Colonic mucosa (tissue), 4 donors: ENCODE measurements at regions not wholly inside any gene's neighbourhood (a gene's known extent, or its start where the extent isn't known, plus 50 kb on each side); places are given as distances from the start of the nearest gene placed in this dataset.

ENCODE experiments used
- DNase-seq: peaks from one replicate; pipeline ENCODE4 v3.0.0-alpha.2; 2020
- H3K27ac ChIP-seq: fragments of 200-600 bp; one replicate; pipeline ENCODE4 v1.8.0; 2021
- H3K27me3 ChIP-seq: fragments of 200-600 bp; one replicate; pipeline ENCODE4 v1.8.0; 2021
- H3K36me3 ChIP-seq: fragments of 200-600 bp; one replicate; pipeline ENCODE4 v1.8.0; 2021
- H3K4me1 ChIP-seq: fragments of 200-600 bp; one replicate; pipeline ENCODE4 v1.8.0; 2021; ENCODE audit warnings: mild to moderate bottlenecking
- H3K4me3 ChIP-seq: fragments of 200-600 bp; one replicate; pipeline ENCODE4 v1.8.0; 2021
- H3K9ac ChIP-seq, 2 donors: one replicate each; pipeline ENCODE4 v1.7.0; 2013; ENCODE audit warnings: control low read depth in 2 of 2, low read depth in 2 of 2, low read length in 2 of 2
- H3K9me3 ChIP-seq: fragments of 200-600 bp; one replicate; pipeline ENCODE4 v1.8.0; 2021
- intact Hi-C: fragments of 100-400 bp; cut with DNase I; formaldehyde crosslinking; loops from one replicate; pipeline ENCODE4 v1.14.1; 2022
- TF ChIP-seq, protein P1 (sequence below): fragments of 200-600 bp; IDR thresholded peaks from one replicate; pipeline ENCODE4 v1.8.0; 2022; ENCODE audit warnings: antibody characterized with exemption, mild to moderate bottlenecking
- donor health status: healthy.
- donor health status: DM: no; HTN: no; CAD: no.
- donor health status: DM: no; HTN: no; CAD: no.

DNA sequence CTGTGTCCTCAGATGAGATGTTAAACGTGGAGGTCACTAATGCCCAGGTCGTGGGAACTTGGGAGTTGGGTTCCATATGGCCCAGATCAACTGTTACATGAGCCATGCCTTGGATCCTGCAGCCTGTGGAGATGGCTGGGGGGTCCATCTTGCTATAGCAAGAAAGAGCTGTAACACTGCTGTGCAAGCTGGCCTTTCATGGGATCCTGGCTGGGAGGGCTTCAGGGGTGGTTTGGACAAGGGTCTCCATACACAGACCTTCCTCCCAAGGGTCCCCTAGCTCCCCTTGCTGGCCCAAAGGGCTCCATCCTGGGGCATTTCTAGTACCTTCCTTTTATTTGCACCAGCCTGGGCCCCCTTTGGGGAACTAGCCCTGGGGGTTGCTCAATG, 337.7 kb downstream of the DYSF start:
- no peak overlapping the region for H3K27ac ChIP-seq
- no peak for DNase-seq
- H3K4me1 ChIP-seq, result no peaks in the 10 kb centered on the region
- H3K9me3 ChIP-seq, result no peaks in the 10 kb centered on the region
- TF ChIP-seq, protein P1, sequence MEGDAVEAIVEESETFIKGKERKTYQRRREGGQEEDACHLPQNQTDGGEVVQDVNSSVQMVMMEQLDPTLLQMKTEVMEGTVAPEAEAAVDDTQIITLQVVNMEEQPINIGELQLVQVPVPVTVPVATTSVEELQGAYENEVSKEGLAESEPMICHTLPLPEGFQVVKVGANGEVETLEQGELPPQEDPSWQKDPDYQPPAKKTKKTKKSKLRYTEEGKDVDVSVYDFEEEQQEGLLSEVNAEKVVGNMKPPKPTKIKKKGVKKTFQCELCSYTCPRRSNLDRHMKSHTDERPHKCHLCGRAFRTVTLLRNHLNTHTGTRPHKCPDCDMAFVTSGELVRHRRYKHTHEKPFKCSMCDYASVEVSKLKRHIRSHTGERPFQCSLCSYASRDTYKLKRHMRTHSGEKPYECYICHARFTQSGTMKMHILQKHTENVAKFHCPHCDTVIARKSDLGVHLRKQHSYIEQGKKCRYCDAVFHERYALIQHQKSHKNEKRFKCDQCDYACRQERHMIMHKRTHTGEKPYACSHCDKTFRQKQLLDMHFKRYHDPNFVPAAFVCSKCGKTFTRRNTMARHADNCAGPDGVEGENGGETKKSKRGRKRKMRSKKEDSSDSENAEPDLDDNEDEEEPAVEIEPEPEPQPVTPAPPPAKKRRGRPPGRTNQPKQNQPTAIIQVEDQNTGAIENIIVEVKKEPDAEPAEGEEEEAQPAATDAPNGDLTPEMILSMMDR, result no peak
- intact Hi-C loops, result no loop called here
- no peak overlapping the region for H3K4me3 ChIP-seq
- H3K36me3 ChIP-seq, result no peaks in the 10 kb centered on the region
- H3K9ac ChIP-seq, result no peak overlapping the region
- H3K27me3 ChIP-seq, result no peaks in the 10 kb centered on the region

DNA sequence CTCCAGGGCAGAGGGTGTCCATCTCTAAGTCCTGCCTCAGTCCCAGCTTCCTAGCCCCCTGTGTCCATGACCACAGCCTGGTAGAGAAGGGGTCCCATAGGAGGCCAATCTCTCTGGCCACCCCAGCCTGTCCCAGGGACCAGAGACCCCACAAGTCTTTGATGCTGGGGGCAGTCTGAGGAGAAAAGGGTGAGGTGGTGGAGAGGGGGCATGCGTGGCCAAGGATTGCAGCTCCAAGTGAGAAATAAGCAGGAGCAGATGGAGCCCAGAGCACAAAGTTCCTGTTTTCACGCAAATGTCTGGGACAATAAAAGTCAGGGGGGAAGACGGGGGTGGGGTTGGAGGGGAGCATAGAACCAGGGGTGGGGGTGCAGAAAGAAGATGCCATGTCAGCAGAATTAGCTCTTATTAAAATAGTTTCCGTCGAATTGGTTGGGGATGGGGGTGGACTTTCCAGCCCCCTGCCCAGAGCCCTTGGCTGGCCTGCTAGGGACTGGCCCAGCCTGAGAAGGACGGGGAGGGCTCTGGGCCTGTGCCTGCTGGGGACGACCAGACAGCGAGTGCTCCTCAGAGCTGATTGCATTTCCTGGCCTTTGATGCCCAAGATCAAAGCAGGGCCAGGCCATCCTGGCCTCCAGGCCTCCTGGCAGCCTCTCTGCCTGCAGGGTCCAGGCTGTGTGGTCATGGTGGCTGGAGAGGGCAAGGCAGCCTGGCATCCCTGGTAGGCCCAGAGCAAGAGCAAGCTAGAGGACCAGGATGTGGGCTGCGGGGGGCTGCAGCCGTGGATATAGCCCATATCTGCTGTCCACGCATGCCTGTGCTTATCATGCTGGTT, 337.1 kb downstream of the DYSF start:
- TF ChIP-seq, protein P1, result no peak
- Histone ChIP-seq H3K9me3 (no peaks in the 10 kb centered on the region), H3K4me1 (no peaks in the 10 kb centered on the region), H3K27me3 (no peaks in the 10 kb centered on the region), H3K27ac (no peak overlapping the region), H3K9ac (no peak overlapping the region), H3K4me3 (no peak overlapping the region), H3K36me3 (no peaks in the 10 kb centered on the region)
- no peak for DNase-seq
- intact Hi-C loops, result no loop called here

DNA sequence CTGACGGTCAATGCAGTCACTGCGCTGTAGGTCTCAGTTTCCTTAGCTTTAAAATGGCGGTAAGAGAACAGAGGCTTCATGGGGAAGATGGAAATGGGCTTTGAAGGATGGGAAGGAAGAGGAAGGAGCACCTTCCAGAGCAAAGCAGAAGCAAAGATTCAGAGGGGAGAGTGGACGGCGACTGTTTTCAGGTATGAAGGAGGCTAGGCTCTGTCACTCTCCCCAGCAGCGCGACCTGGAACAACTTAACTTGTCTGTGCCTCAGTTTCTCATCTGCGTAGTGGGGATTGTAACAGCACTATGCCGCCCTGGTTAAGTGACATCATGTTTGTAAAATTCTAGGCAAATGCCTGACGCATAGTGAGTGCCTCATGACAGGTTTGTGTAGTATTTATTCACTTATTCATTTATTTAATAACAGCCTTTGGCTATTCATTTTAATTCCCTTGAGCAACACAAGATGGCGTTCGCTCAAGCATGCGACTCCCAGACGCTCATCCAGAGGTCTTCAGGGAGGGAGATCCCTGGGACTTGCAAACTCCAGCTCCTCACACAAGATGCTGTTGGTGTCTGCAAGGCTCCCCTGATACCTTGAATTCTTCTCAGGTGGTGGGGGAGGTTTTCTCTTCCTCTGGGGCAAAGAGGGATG, 336.3 kb downstream of the DYSF start:
- DNase-seq, result no peak
- intact Hi-C loops, result no loop called here
- no peaks in the 10 kb centered on the region for H3K27me3 ChIP-seq
- no peaks in the 10 kb centered on the region for H3K4me1 ChIP-seq
- no peak overlapping the region for H3K9ac ChIP-seq
- no peak overlapping the region for H3K27ac ChIP-seq
- TF ChIP-seq, protein P1, result no peak
- no peak overlapping the region for H3K4me3 ChIP-seq
- no peaks in the 10 kb centered on the region for H3K36me3 ChIP-seq
- no peaks in the 10 kb centered on the region for H3K9me3 ChIP-seq

DNA sequence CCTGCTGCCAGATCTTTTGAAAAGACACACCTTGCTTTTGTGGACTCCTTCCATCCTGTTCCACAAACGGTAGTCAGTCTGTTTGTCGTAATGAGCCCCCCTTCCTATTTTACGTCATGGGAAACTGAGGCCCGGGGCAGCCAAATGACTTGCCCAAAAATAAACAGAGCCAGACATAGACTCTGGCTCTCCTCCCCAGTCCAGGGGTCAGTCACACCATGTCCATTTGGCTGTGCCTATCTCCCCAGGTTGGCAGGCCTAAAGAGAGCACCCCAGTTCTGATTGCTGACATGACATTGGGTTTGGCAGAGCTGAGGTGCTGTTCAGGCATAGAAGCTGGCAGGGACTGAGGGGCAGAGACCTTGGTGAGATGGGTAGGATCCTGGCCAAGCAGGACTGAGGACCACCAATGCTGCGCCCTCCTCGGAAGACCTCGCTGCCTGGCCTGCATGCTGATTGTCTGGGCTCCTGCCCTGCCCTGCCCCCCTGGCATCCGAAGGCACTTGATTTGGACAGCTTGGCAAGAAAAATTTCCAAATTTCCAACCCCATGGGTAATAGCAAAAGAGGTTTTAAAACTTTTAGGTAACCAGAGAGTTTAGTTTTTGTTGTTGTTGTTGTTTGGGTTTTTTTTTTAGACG, 335.4 kb downstream of the DYSF start:
- H3K36me3 ChIP-seq, result no peaks in the 10 kb centered on the region
- H3K4me1 ChIP-seq, result no peaks in the 10 kb centered on the region
- intact Hi-C loops, result no loop called here
- peak; percentile 9 for DNase-seq
- no peaks in the 10 kb centered on the region for H3K9me3 ChIP-seq
- no peak overlapping the region for H3K27ac ChIP-seq
- TF ChIP-seq, protein P1, result no peak
- no peaks in the 10 kb centered on the region for H3K27me3 ChIP-seq
- no peak overlapping the region for H3K4me3 ChIP-seq
- no peak overlapping the region for H3K9ac ChIP-seq

DNA sequence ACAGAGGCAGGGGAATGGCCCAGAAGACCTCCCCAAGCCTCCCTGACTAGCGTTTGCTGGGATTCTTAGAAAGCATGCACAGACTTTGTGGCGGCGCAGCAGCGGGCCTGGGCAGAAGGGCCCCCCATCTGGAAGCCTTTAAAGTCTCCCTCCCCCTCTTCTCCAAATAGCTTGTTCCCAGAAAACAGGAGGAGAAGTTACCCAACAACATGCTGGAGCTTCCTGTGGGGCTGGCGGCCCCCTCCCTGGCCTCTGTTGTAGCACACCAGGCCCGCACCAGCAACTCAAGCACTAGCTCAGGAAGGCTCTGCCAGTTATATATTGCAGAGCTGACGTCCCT, 334.8 kb downstream of the DYSF start:
- DNase-seq, result no peak
- Histone ChIP-seq H3K36me3 (no peaks in the 10 kb centered on the region), H3K27me3 (no peaks in the 10 kb centered on the region), H3K27ac (no peak overlapping the region), H3K9me3 (no peaks in the 10 kb centered on the region), H3K9ac (no peak overlapping the region), H3K4me1 (no peaks in the 10 kb centered on the region), H3K4me3 (no peak overlapping the region)
- TF ChIP-seq, protein P1, result no peak
- intact Hi-C loops, result no loop called here
